ENCODE measurements at regions not wholly inside any gene's neighbourhood (a gene's known extent, or its start where the extent isn't known, plus 50 kb on each side); places are given as distances from the start of the nearest gene placed in this dataset.

- intact Hi-C loops (cut with micrococcal nuclease) = no loop called here
- Histone ChIP-seq H3K4me2 (ENCODE audit: low read depth, low read length) (no peak overlapping the region), H4K20me1 (ENCODE audit: insufficient read depth, low read length) (no peaks in the 10 kb centered on the region), H3K27me3 (ENCODE audit: control insufficient read depth, insufficient read depth, low read length) (no peaks in the 10 kb centered on the region), H3K14ac (replicated peaks; ENCODE audit: low read depth, low read length) (no peak overlapping the region), H3K56ac (ENCODE audit: extremely low read depth, insufficient read depth, low read length) (no peak overlapping the region), H3K23ac (ENCODE audit: low read depth, low read length) (no peak overlapping the region), H4K5ac (ENCODE audit: low read depth, low read length) (no peak overlapping the region), H3K79me1 (ENCODE audit: low read depth in 1 of 2, low read length in 2 of 2) (no peaks in the 10 kb centered on the region), H3K4ac (ENCODE audit: low read depth, low read length) (no peak overlapping the region), H2BK5ac (ENCODE audit: low read depth, low read length, poor library complexity, severe bottlenecking) (no peak overlapping the region), H2BK20ac (ENCODE audit: low read depth, low read length) (no peak overlapping the region), H3K9me1 (ENCODE audit: insufficient read depth, low read length) (no peaks in the 10 kb centered on the region), H3K4me1 (ENCODE audit: control insufficient read depth, insufficient read depth, low read length) (no peaks in the 10 kb centered on the region), H2AK9ac (replicated peaks; ENCODE audit: low read depth, low read length, poor library complexity) (no peak overlapping the region), H2AK5ac (ENCODE audit: low read depth, low read length) (no peak overlapping the region), H4K8ac (ENCODE audit: low read depth in 2 of 2, low read length in 2 of 2) (no peak overlapping the region), H2BK120ac (ENCODE audit: low read depth, low read length) (no peak overlapping the region), H3K18ac (ENCODE audit: low read depth, low read length) (no peak overlapping the region), H3K9me3 (ENCODE audit: control insufficient read depth, insufficient read depth, low read length) (peaks cover 4% of the 10 kb centered on the region; the same call in 1 of the 2 replicates), H2AFZ (replicated peaks; ENCODE audit: low read length, poor library complexity) (no peak overlapping the region), H4K91ac (ENCODE audit: insufficient read depth, low read depth, low read length) (no peak overlapping the region), H3K36me3 (ENCODE audit: control insufficient read depth, insufficient read depth, low read length) (no peaks in the 10 kb centered on the region), H3K9ac (ENCODE audit: low read depth, low read length) (no peak overlapping the region), H2BK15ac (ENCODE audit: low read depth, low read length) (no peak overlapping the region), H3K4me3 (ENCODE audit: insufficient read depth, low read depth, low read length) (no peak overlapping the region), H3K27ac (ENCODE audit: insufficient read depth, low read length) (no peak overlapping the region)
- in situ Hi-C loops (cut with MboI; ENCODE audit: low sequenced_read_pairs) = no loop called here
- WGBS, 2 experiments (ENCODE audit: extremely low coverage in 2 of 2, insufficient read length in 1 of 2) = no CpG with 5 or more reads among the region's 3 CpGs
- POLR2A ChIA-PET (ENCODE audit: unreplicated experiment) = no interaction called here
- DNase-seq (no peak), ATAC-seq (ENCODE audit: low read depth) (no peak)
- no TSS peak for BruUV-seq (replicated peaks)
- dilution Hi-C loops (cut with HindIII; ENCODE audit: low sequenced_read_pairs, unreplicated experiment) = no loop called here
- CTCF ChIA-PET = no interaction called here
- TF ChIP-seq CEBPB (IDR thresholded peaks at IDR 0.05; ENCODE audit: low read depth, low read length) = no peak
- no peak for TF ChIP-seq MAFK (IDR thresholded peaks at IDR 0.05; ENCODE audit: low read depth, low read length)
- no peak for TF ChIP-seq MAZ (IDR thresholded peaks at IDR 0.05; ENCODE audit: borderline replicate concordance, low read depth, low read length)
- no peak for TF ChIP-seq RCOR1 (IDR thresholded peaks at IDR 0.05; ENCODE audit: insufficient replicate concordance, low read length)
- no peak for TF ChIP-seq BHLHE40 (IDR thresholded peaks at IDR 0.05; ENCODE audit: low read depth, low read length)
- TF ChIP-seq RAD21 (IDR thresholded peaks at IDR 0.05; ENCODE audit: low read length) = no peak
- no peak for TF ChIP-seq NFE2L2 (IDR thresholded peaks at IDR 0.05; ENCODE audit: low read depth, low read length)
- no peak for TF ChIP-seq CHD1 (IDR thresholded peaks at IDR 0.05; ENCODE audit: low read depth, low read length)
- TF ChIP-seq SMC3 (IDR thresholded peaks at IDR 0.05; ENCODE audit: low read depth, low read length) = no peak
- TF ChIP-seq USF2 (IDR thresholded peaks at IDR 0.05; ENCODE audit: low read depth, low read length) = no peak
- no peak for TF ChIP-seq MXI1 (IDR thresholded peaks at IDR 0.05; ENCODE audit: borderline replicate concordance, low read depth, low read length)
- TF ChIP-seq CTCF (conservative IDR thresholded peaks at IDR 0.05; ENCODE audit: low read depth, low read length) = no peak
These were observed 784.3 kb downstream of the DNAJB9 start for GRCh38 chr7:109354000-109354399.
